8988T (cell line): ENCODE measurements at regions not wholly inside any gene's neighbourhood (a gene's known extent, or its start where the extent isn't known, plus 50 kb on each side); places are given as distances from the start of the nearest gene placed in this dataset.
"Not testable (repeated sequence)": the region's sequence is repeated elsewhere in the genome, so short reads cannot be mapped to it uniquely, and the experiment has no call there.

Source experiments
- DNase-seq: peaks from one replicate; pipeline ENCODE4 v3.0.0; 2011

GRCh38 chr10:64369885-64370773 is 848.9 kb downstream of the REEP3 start:
- no peak for DNase-seq

GRCh38 chr10:64374346-64374745 is 853.1 kb downstream of the REEP3 start:
- DNase-seq, result no peak

- DNase-seq, result no peak
Measured at GRCh38 chr10:64376167-64376566, 855.0 kb downstream of the REEP3 start.

GRCh38 chr10:64379898-64380297 is 858.7 kb downstream of the REEP3 start:
- DNase-seq, result no peak

- no peak for DNase-seq
Measured at GRCh38 chr10:64385355-64385754, 864.2 kb downstream of the REEP3 start.

GRCh38 chr10:64394744-64395143 is 873.5 kb downstream of the REEP3 start:
- DNase-seq, result no peak

GRCh38 chr10:64396105-64396708 is 875.0 kb downstream of the REEP3 start:
- DNase-seq, result no peak

GRCh38 chr10:64397125-64397524 is 875.9 kb downstream of the REEP3 start:
- no peak for DNase-seq

GRCh38 chr10:64408391-64409183 is 887.4 kb downstream of the REEP3 start:
- DNase-seq, result no peak

- DNase-seq, result no peak
Measured at GRCh38 chr10:64409349-64409748, 888.1 kb downstream of the REEP3 start.

GRCh38 chr10:64416011-64416410 is 894.8 kb downstream of the REEP3 start:
- DNase-seq, result no peak

- DNase-seq, result no peak
Measured at GRCh38 chr10:64419461-64419860, 898.3 kb downstream of the REEP3 start.

GRCh38 chr10:64426745-64427144 is 905.5 kb downstream of the REEP3 start:
- DNase-seq, result no peak

- no peak for DNase-seq
Measured at GRCh38 chr10:64430690-64431323, 909.6 kb downstream of the REEP3 start.

- DNase-seq, result not testable (repeated sequence)
Measured at GRCh38 chr10:64441872-64442271, 920.7 kb downstream of the REEP3 start.

- DNase-seq, result no peak
Measured at GRCh38 chr10:64444163-64444562, 923.0 kb downstream of the REEP3 start.

GRCh38 chr10:64444564-64444963 is 923.4 kb downstream of the REEP3 start:
- no peak for DNase-seq

GRCh38 chr10:64449603-64450002 is 928.4 kb downstream of the REEP3 start:
- no peak for DNase-seq

- no peak for DNase-seq
Measured at GRCh38 chr10:64450312-64450711, 929.1 kb downstream of the REEP3 start.

- DNase-seq, result no peak
Measured at GRCh38 chr10:64454962-64455361, 933.8 kb downstream of the REEP3 start.

- no peak for DNase-seq
Measured at GRCh38 chr10:64458306-64458705, 937.1 kb downstream of the REEP3 start.

- DNase-seq, result no peak
Measured at GRCh38 chr10:64463406-64463805, 942.2 kb downstream of the REEP3 start.

GRCh38 chr10:64465653-64466052 is 944.5 kb downstream of the REEP3 start:
- no peak for DNase-seq
